H9 (cell line): ENCODE measurements at regions not wholly inside any gene's neighbourhood (a gene's known extent, or its start where the extent isn't known, plus 50 kb on each side); places are given as distances from the start of the nearest gene placed in this dataset.
A peak's percentile ranks its signal among the peaks of the same experiment; 100 is the strongest.

Source experiments
- DNase-seq: peaks from one replicate; pipeline ENCODE4 v3.0.0-alpha.2; 2017
- H2AFZ ChIP-seq: one replicate; pipeline ENCODE4 v1.6.1; 2013; ENCODE audit warnings: mild to moderate bottlenecking, low read length, control low read depth, moderate library complexity
- H2AK5ac ChIP-seq: 2 replicates; pipeline ENCODE4 v1.6.1; 2013; ENCODE audit warnings: low read length, control low read depth, mixed read lengths; ENCODE audit not compliant: insufficient read length
- H2BK120ac ChIP-seq: one replicate; pipeline ENCODE4 v1.6.1; 2013; ENCODE audit warnings: low read depth, mild to moderate bottlenecking, low read length, control low read depth, inconsistent platforms; ENCODE audit not compliant: poor library complexity, severe bottlenecking
- H2BK12ac ChIP-seq: 2 replicates; pipeline ENCODE4 v1.6.1; 2013; ENCODE audit warnings: low read length, control low read depth, mixed read lengths, low read depth; ENCODE audit not compliant: insufficient read length
- H2BK15ac ChIP-seq: 2 replicates; pipeline ENCODE4 v1.6.1; 2013; ENCODE audit warnings: low read depth, low read length, control low read depth
- H2BK20ac ChIP-seq: one replicate; pipeline ENCODE4 v1.6.1; 2013; ENCODE audit warnings: low read depth, mild to moderate bottlenecking, low read length, control low read depth, inconsistent platforms; ENCODE audit not compliant: poor library complexity, severe bottlenecking
- H2BK5ac ChIP-seq: 2 replicates; pipeline ENCODE4 v1.6.1; 2013; ENCODE audit warnings: low read length, control low read depth, mixed read lengths; ENCODE audit not compliant: insufficient read length
- H3K14ac ChIP-seq: 2 replicates; pipeline ENCODE4 v1.6.1; 2013; ENCODE audit warnings: low read length, control low read depth; ENCODE audit not compliant: insufficient read depth
- H3K18ac ChIP-seq: 2 replicates; pipeline ENCODE4 v1.6.1; 2013; ENCODE audit warnings: low read depth, mild to moderate bottlenecking, mixed read lengths, low read length, control low read depth; ENCODE audit not compliant: insufficient read length
- H3K23ac ChIP-seq: 2 replicates; pipeline ENCODE4 v1.6.1; 2013; ENCODE audit warnings: low read length, control low read depth, mixed read lengths, low read depth; ENCODE audit not compliant: insufficient read length
- H3K23me2 ChIP-seq: 2 replicates; pipeline ENCODE4 v1.6.1; 2013; ENCODE audit warnings: low read depth, mild to moderate bottlenecking, mixed read lengths, low read length, control low read depth; ENCODE audit not compliant: insufficient read length, poor library complexity, severe bottlenecking
- H3K27ac ChIP-seq: 2 replicates; pipeline ENCODE4 v1.5.1; 2013; ENCODE audit warnings: low read length, control low read depth, mixed read lengths, low read depth; ENCODE audit not compliant: insufficient read length
- H3K27me3 ChIP-seq: 2 replicates; pipeline ENCODE4 v1.6.1; 2013; ENCODE audit warnings: low read length, control low read depth, inconsistent platforms; ENCODE audit not compliant: insufficient read depth
- H3K4ac ChIP-seq: 2 replicates; pipeline ENCODE4 v1.6.1; 2013; ENCODE audit warnings: low read depth, mild to moderate bottlenecking, control low read depth, inconsistent platforms, low read length, moderate library complexity
- H3K4me1 ChIP-seq: 2 replicates; pipeline ENCODE4 v1.6.1; 2013; ENCODE audit warnings: low read length, control low read depth, inconsistent platforms; ENCODE audit not compliant: insufficient read depth
- H3K4me2 ChIP-seq: 2 replicates; pipeline ENCODE4 v1.6.1; 2013; ENCODE audit warnings: low read length, control low read depth, mixed read lengths; ENCODE audit not compliant: insufficient read length, insufficient read depth
- H3K56ac ChIP-seq: 2 replicates; pipeline ENCODE4 v1.6.1; 2013; ENCODE audit warnings: low read depth, mild to moderate bottlenecking, mixed read lengths, low read length, control low read depth; ENCODE audit not compliant: insufficient read length
- H3K79me1 ChIP-seq: 2 replicates; pipeline ENCODE4 v1.6.1; 2013; ENCODE audit warnings: low read depth, mild to moderate bottlenecking, moderate library complexity, low read length, control low read depth, inconsistent platforms; ENCODE audit not compliant: insufficient read depth, poor library complexity, severe bottlenecking
- H3K79me2 ChIP-seq: 2 replicates; pipeline ENCODE4 v1.6.1; 2013; ENCODE audit warnings: low read length, control low read depth, inconsistent platforms; ENCODE audit not compliant: insufficient read depth
- H3K9ac ChIP-seq: 2 replicates; pipeline ENCODE4 v1.6.1; 2013; ENCODE audit warnings: low read length, control low read depth, mixed read lengths; ENCODE audit not compliant: insufficient read length; ENCODE audit errors: extremely low read depth
- H3K9me3 ChIP-seq: one replicate; pipeline ENCODE4 v1.6.1; 2013; ENCODE audit warnings: low read depth, low read length, inconsistent platforms; ENCODE audit not compliant: control insufficient read depth
- H3T11ph ChIP-seq: one replicate; pipeline ENCODE4 v1.6.1; 2013; ENCODE audit warnings: mild to moderate bottlenecking, low read length, control low read depth, inconsistent platforms
- H4K20me1 ChIP-seq: one replicate; pipeline ENCODE4 v1.6.1; 2013; ENCODE audit not compliant: control insufficient read depth, insufficient read length, insufficient read depth
- H4K5ac ChIP-seq: 2 replicates; pipeline ENCODE4 v1.6.1; 2013; ENCODE audit warnings: low read depth, mild to moderate bottlenecking, mixed read lengths, low read length, control low read depth; ENCODE audit not compliant: insufficient read length
- H4K8ac ChIP-seq: replicated peaks from 2 replicates; pipeline ENCODE4 v1.6.1; 2013; ENCODE audit warnings: low read length, control low read depth, mixed read lengths, low read depth; ENCODE audit not compliant: insufficient read length
- H4K91ac ChIP-seq: 2 replicates; pipeline ENCODE4 v1.6.1; 2013; ENCODE audit warnings: low read depth, mild to moderate bottlenecking, moderate library complexity, mixed read lengths, low read length, control low read depth; ENCODE audit not compliant: insufficient read length
- H3K27ac Mint-ChIP-seq, 3 experiments: 2 replicates in 2 of 3; 3 replicates in 1 of 3; pipeline ENCODE4 v1.8.0; 2020 to 2021; ENCODE audit warnings: mixed read lengths in 3 of 3, mild to moderate bottlenecking in 1 of 3, moderate library complexity in 1 of 3
- H3K27me3 Mint-ChIP-seq: 2 replicates; pipeline ENCODE4 v1.8.0; 2021; ENCODE audit warnings: low read depth, mild to moderate bottlenecking, moderate library complexity, mixed read lengths
- H3K36me3 Mint-ChIP-seq, 3 experiments: 2 replicates in 2 of 3; 3 replicates in 1 of 3; pipeline ENCODE4 v1.8.0; 2020 to 2021; ENCODE audit warnings: low read depth in 3 of 3, mixed read lengths in 3 of 3; ENCODE audit not compliant: insufficient read depth in 1 of 3
- H3K4me1 Mint-ChIP-seq, 2 experiments: 2 replicates each; pipeline ENCODE4 v1.8.0; 2020; ENCODE audit warnings: mixed read lengths in 2 of 2
- H3K4me3 Mint-ChIP-seq, 2 experiments: 2 replicates in 1 of 2; 3 replicates in 1 of 2; pipeline ENCODE4 v1.8.0; 2020 to 2021; ENCODE audit warnings: mild to moderate bottlenecking in 2 of 2, mixed read lengths in 2 of 2, moderate library complexity in 1 of 2
- H3K9me3 Mint-ChIP-seq, 2 experiments: 2 replicates in 1 of 2; 3 replicates in 1 of 2; pipeline ENCODE4 v1.8.0; 2020; ENCODE audit warnings: mild to moderate bottlenecking in 2 of 2, mixed read lengths in 2 of 2, moderate library complexity in 1 of 2
- CTCF ChIP-seq: fragments of 200-600 bp; sonication (generic); conservative IDR thresholded peaks from 3 replicates; pipeline ENCODE4 v1.8.0; 2021; ENCODE audit warnings: antibody characterized with exemption, mild to moderate bottlenecking
- WGBS: extraction: QIAGEN DNeasy Blood & Tissue Kit; methylation state at CpG from one replicate; pipeline ENCODE4 v1.1.7; 2013; ENCODE audit warnings: missing lambda C conversion rate, low lambda C conversion rate, mixed read lengths; ENCODE audit not compliant: insufficient read length; ENCODE audit errors: extremely low coverage; 5-methylcytosine and 5-hydroxymethylcytosine counted together

- Histone ChIP-seq H3K79me2 (no peaks in the 10 kb centered on the region), H2AK5ac (no peak overlapping the region), H4K91ac (no peak overlapping the region), H3K27me3 (no peaks in the 10 kb centered on the region), H3K14ac (no peak overlapping the region), H3K27ac (no peak overlapping the region), H3K4ac (no peak overlapping the region), H2BK20ac (no peak overlapping the region), H2BK12ac (no peak overlapping the region), H2BK120ac (no peak overlapping the region), H4K20me1 (no peaks in the 10 kb centered on the region), H3K23ac (no peak overlapping the region), H3K23me2 (no peaks in the 10 kb centered on the region), H3K18ac (no peak overlapping the region), H3K9ac (no peak overlapping the region), H2AFZ (no peak overlapping the region), H3K56ac (no peak overlapping the region), H3K4me1 (no peaks in the 10 kb centered on the region), H4K5ac (no peak overlapping the region), H3K9me3 (no peaks in the 10 kb centered on the region), H3K79me1 (no peaks in the 10 kb centered on the region), H3T11ph (no peak overlapping the region), H4K8ac (no peak overlapping the region), H2BK5ac (no peak overlapping the region), H2BK15ac (no peak overlapping the region), H3K4me2 (no peak overlapping the region)
- Mint-ChIP-seq H3K27ac (peak overlapping the region in 1 of 3 experiments; percentile 27; a peak in 1 of 7 replicates), H3K4me3 (no peak overlapping the region), H3K27me3 (peaks cover 2% of the 10 kb centered on the region; the same call in 1 of the 2 replicates), H3K4me1 (peaks cover under 1 to 3% of the 10 kb centered on the region in 2 experiments; a peak in 3 of 4 replicates), H3K9me3 (no peaks in the 10 kb centered on the region), H3K36me3 (no peaks in the 10 kb centered on the region; a peak in 1 of 7 replicates)
- no peak for DNase-seq
- WGBS: no CpG with 5 or more reads among the region's 6 CpGs
- no peak for TF ChIP-seq CTCF
These were observed 130.1 kb upstream of the CCL2 start for GRCh38 chr17:34125010-34125409.
